ENCODE measurements at regions not wholly inside any gene's neighbourhood (a gene's known extent, or its start where the extent isn't known, plus 50 kb on each side); places are given as distances from the start of the nearest gene placed in this dataset.

GRCh38 chr17:77717941-77718668, 240.4 kb upstream of the TNRC6C start:
- Mint-ChIP-seq H3K9me3 (peaks cover 8% of the 10 kb centered on the region), H3K4me3 (no peak overlapping the region), H3K27ac (no peak overlapping the region), H3K4me1 (no peaks in the 10 kb centered on the region), H3K27me3 (no peaks in the 10 kb centered on the region), H3K36me3 (peaks cover 4% of the 10 kb centered on the region)

GRCh38 chr17:77718669-77718961, 239.9 kb upstream of the TNRC6C start:
- peaks cover 8% of the 10 kb centered on the region for H3K9me3 Mint-ChIP-seq
- no peaks in the 10 kb centered on the region for H3K4me1 Mint-ChIP-seq
- no peak overlapping the region for H3K27ac Mint-ChIP-seq
- H3K36me3 Mint-ChIP-seq, result peaks cover 4% of the 10 kb centered on the region
- H3K4me3 Mint-ChIP-seq, result no peak overlapping the region
- no peaks in the 10 kb centered on the region for H3K27me3 Mint-ChIP-seq

GRCh38 chr17:77719806-77720205, 238.7 kb upstream of the TNRC6C start:
- no peak overlapping the region for H3K27ac Mint-ChIP-seq
- H3K36me3 Mint-ChIP-seq, result peaks cover 2% of the 10 kb centered on the region
- H3K4me1 Mint-ChIP-seq, result no peaks in the 10 kb centered on the region
- H3K9me3 Mint-ChIP-seq, result peaks cover 8% of the 10 kb centered on the region
- H3K27me3 Mint-ChIP-seq, result no peaks in the 10 kb centered on the region
- H3K4me3 Mint-ChIP-seq, result no peak overlapping the region

GRCh38 chr17:77720946-77721845, 237.3 kb upstream of the TNRC6C start:
- Mint-ChIP-seq H3K4me1 (no peaks in the 10 kb centered on the region), H3K27me3 (no peaks in the 10 kb centered on the region), H3K9me3 (peaks cover 4% of the 10 kb centered on the region), H3K27ac (no peak overlapping the region), H3K4me3 (no peak overlapping the region), H3K36me3 (no peaks in the 10 kb centered on the region)

- no peaks in the 10 kb centered on the region for H3K27me3 Mint-ChIP-seq
- H3K36me3 Mint-ChIP-seq, result no peaks in the 10 kb centered on the region
- no peaks in the 10 kb centered on the region for H3K9me3 Mint-ChIP-seq
- H3K4me3 Mint-ChIP-seq, result no peak overlapping the region
- no peak overlapping the region for H3K27ac Mint-ChIP-seq
- H3K4me1 Mint-ChIP-seq, result no peaks in the 10 kb centered on the region
Observed at GRCh38 chr17:77721846-77722160, 236.7 kb upstream of the TNRC6C start.

- Mint-ChIP-seq H3K27ac (no peak overlapping the region), H3K27me3 (no peaks in the 10 kb centered on the region), H3K9me3 (no peaks in the 10 kb centered on the region), H3K4me1 (peaks cover under 1% of the 10 kb centered on the region), H3K4me3 (no peak overlapping the region), H3K36me3 (no peaks in the 10 kb centered on the region)
Observed at GRCh38 chr17:77722366-77722765, 236.1 kb upstream of the TNRC6C start.

- H3K4me1 Mint-ChIP-seq, result peaks cover 4% of the 10 kb centered on the region
- no peaks in the 10 kb centered on the region for H3K27me3 Mint-ChIP-seq
- no peaks in the 10 kb centered on the region for H3K9me3 Mint-ChIP-seq
- no peak overlapping the region for H3K27ac Mint-ChIP-seq
- no peaks in the 10 kb centered on the region for H3K36me3 Mint-ChIP-seq
- no peak overlapping the region for H3K4me3 Mint-ChIP-seq
Observed at GRCh38 chr17:77723071-77723908, 235.2 kb upstream of the TNRC6C start.

- Mint-ChIP-seq H3K4me3 (no peak overlapping the region), H3K27ac (no peak overlapping the region), H3K36me3 (no peaks in the 10 kb centered on the region), H3K9me3 (no peaks in the 10 kb centered on the region), H3K27me3 (no peaks in the 10 kb centered on the region), H3K4me1 (peaks cover 4% of the 10 kb centered on the region)
Observed at GRCh38 chr17:77723909-77724875, 234.3 kb upstream of the TNRC6C start.

GRCh38 chr17:77724876-77725615, 233.5 kb upstream of the TNRC6C start:
- H3K4me1 Mint-ChIP-seq, result peaks cover 4% of the 10 kb centered on the region
- no peaks in the 10 kb centered on the region for H3K36me3 Mint-ChIP-seq
- H3K4me3 Mint-ChIP-seq, result no peak overlapping the region
- H3K27me3 Mint-ChIP-seq, result no peaks in the 10 kb centered on the region
- H3K27ac Mint-ChIP-seq, result no peak overlapping the region
- no peaks in the 10 kb centered on the region for H3K9me3 Mint-ChIP-seq

GRCh38 chr17:77725846-77726245, 232.7 kb upstream of the TNRC6C start:
- Mint-ChIP-seq H3K27ac (no peak overlapping the region), H3K36me3 (peaks cover 3% of the 10 kb centered on the region), H3K27me3 (no peaks in the 10 kb centered on the region), H3K4me1 (peaks cover 4% of the 10 kb centered on the region), H3K4me3 (no peak overlapping the region), H3K9me3 (peaks cover 5% of the 10 kb centered on the region)

GRCh38 chr17:77726549-77727006, 231.9 kb upstream of the TNRC6C start:
- H3K27ac Mint-ChIP-seq, result no peak overlapping the region
- peaks cover 4% of the 10 kb centered on the region for H3K4me1 Mint-ChIP-seq
- H3K9me3 Mint-ChIP-seq, result peaks cover 5% of the 10 kb centered on the region
- peaks cover 3% of the 10 kb centered on the region for H3K36me3 Mint-ChIP-seq
- H3K27me3 Mint-ChIP-seq, result no peaks in the 10 kb centered on the region
- no peak overlapping the region for H3K4me3 Mint-ChIP-seq

GRCh38 chr17:77727037-77727615, 231.4 kb upstream of the TNRC6C start:
- no peak overlapping the region for H3K4me3 Mint-ChIP-seq
- H3K36me3 Mint-ChIP-seq, result peaks cover 3% of the 10 kb centered on the region
- peaks cover 5% of the 10 kb centered on the region for H3K9me3 Mint-ChIP-seq
- H3K4me1 Mint-ChIP-seq, result peaks cover 4% of the 10 kb centered on the region
- no peak overlapping the region for H3K27ac Mint-ChIP-seq
- H3K27me3 Mint-ChIP-seq, result no peaks in the 10 kb centered on the region

- Mint-ChIP-seq H3K9me3 (peaks cover 13% of the 10 kb centered on the region), H3K4me3 (no peak overlapping the region), H3K4me1 (peaks cover 4% of the 10 kb centered on the region), H3K27ac (no peak overlapping the region), H3K27me3 (no peaks in the 10 kb centered on the region), H3K36me3 (peaks cover 6% of the 10 kb centered on the region)
Observed at GRCh38 chr17:77728474-77728795, 230.1 kb upstream of the TNRC6C start.

- Mint-ChIP-seq H3K36me3 (peaks cover 6% of the 10 kb centered on the region), H3K9me3 (peaks cover 13% of the 10 kb centered on the region), H3K4me3 (no peak overlapping the region), H3K4me1 (peaks cover 4% of the 10 kb centered on the region), H3K27me3 (no peaks in the 10 kb centered on the region), H3K27ac (no peak overlapping the region)
Observed at GRCh38 chr17:77728871-77729270, 229.6 kb upstream of the TNRC6C start.

All from activated naive CD4-positive, alpha-beta T cell treated with anti-CD3 and anti-CD28 coated beads, Interleukin-2, amount 50 U/mL, for 24 hours (primary cell).